H1 (cell line): ENCODE measurements at regions not wholly inside any gene's neighbourhood (a gene's known extent, or its start where the extent isn't known, plus 50 kb on each side); places are given as distances from the start of the nearest gene placed in this dataset.

ENCODE experiments used
- CTCF ChIA-PET: fragments of 300-600 bp; sonication (Branson Sonifier 250); formaldehyde crosslinking; loops from one replicate; lab custom pipeline; 2021; ENCODE audit not compliant: partially characterized antibody; lab: Charles Lee
- POLR2A ChIA-PET: fragments of 300-600 bp; sonication (Branson Sonifier 250); formaldehyde crosslinking; loops from one replicate; lab custom pipeline; 2021; ENCODE audit warnings: inconsistent platforms; ENCODE audit not compliant: partially characterized antibody; lab: Charles Lee
- DNase-seq, 2 experiments: peaks; one replicate each; pipeline versions ENCODE4 v3.0.0 to v3.0.0-alpha.2; 2010 to 2022; ENCODE audit warnings: low spot score in 2 of 2, low read depth in 1 of 2, mixed read lengths in 1 of 2
- FAIRE-seq: peaks from 2 replicates; lab custom pipeline; 2011; peaks lifted over from hg19 to GRCh38; lab: Jason Lieb, UNC
- H2AFZ ChIP-seq: 2 replicates; pipeline ENCODE4 v1.8.1; 2012; ENCODE audit warnings: low read length, inconsistent platforms
- H2AK5ac ChIP-seq: 2 replicates; pipeline ENCODE4 v1.6.1; 2013; ENCODE audit warnings: low read depth, low read length
- H2BK120ac ChIP-seq: replicated peaks from 2 replicates; pipeline ENCODE3; 2013; ENCODE audit warnings: low read depth, low read length, inconsistent platforms
- H2BK12ac ChIP-seq: 2 replicates; pipeline ENCODE4 v1.6.1; 2013; ENCODE audit warnings: low read depth, low read length
- H2BK15ac ChIP-seq: 2 replicates; pipeline ENCODE4 v1.6.1; 2013; ENCODE audit warnings: low read length
- H2BK20ac ChIP-seq: 2 replicates; pipeline ENCODE4 v1.6.1; 2013; ENCODE audit warnings: low read length
- H2BK5ac ChIP-seq: 2 replicates; pipeline ENCODE4 v1.6.1; 2013; ENCODE audit warnings: low read depth, low read length
- H3K14ac ChIP-seq: 2 replicates; pipeline ENCODE4 v1.6.1; 2013; ENCODE audit warnings: inconsistent platforms; ENCODE audit not compliant: insufficient read length
- H3K18ac ChIP-seq: 2 replicates; pipeline ENCODE4 v1.6.1; 2013; ENCODE audit warnings: low read length; ENCODE audit errors: extremely low read depth
- H3K23ac ChIP-seq: 2 replicates; pipeline ENCODE4 v1.6.1; 2013; ENCODE audit warnings: inconsistent platforms; ENCODE audit not compliant: insufficient read length
- H3K23me2 ChIP-seq: 2 replicates; pipeline ENCODE4 v1.6.1; 2013; ENCODE audit warnings: low read depth, low read length
- H3K27ac ChIP-seq: 2 replicates; pipeline ENCODE4 v1.6.1; 2011; ENCODE audit warnings: low read depth, low read length, inconsistent platforms
- H3K27me3 ChIP-seq, 4 experiments: replicated peaks in 1 of 4; 1 replicate in 1 of 4; 2 replicates in 3 of 4; pipeline versions ENCODE4 v1.6.1 to v1.8.1; 2011 to 2013; ENCODE audit warnings: low read length in 3 of 4, mild to moderate bottlenecking in 3 of 4, inconsistent platforms in 2 of 4, mixed read lengths in 2 of 4, moderate library complexity in 1 of 4; ENCODE audit not compliant: control insufficient read depth in 3 of 4, insufficient read depth in 3 of 4; ENCODE audit errors: extremely low read depth in 1 of 4
- H3K36me3 ChIP-seq, 4 experiments: 2 replicates each; pipeline versions ENCODE4 v1.6.1 to v1.8.1; 2011 to 2013; ENCODE audit warnings: mild to moderate bottlenecking in 4 of 4, low read length in 3 of 4, moderate library complexity in 2 of 4, control low read depth in 1 of 4, inconsistent platforms in 1 of 4; ENCODE audit not compliant: insufficient read depth in 4 of 4, control insufficient read depth in 2 of 4
- H3K4ac ChIP-seq: replicated peaks from 2 replicates; pipeline ENCODE3; 2013; ENCODE audit warnings: low read length, low read depth, mixed read lengths, inconsistent platforms; ENCODE audit not compliant: insufficient read length
- H3K4me1 ChIP-seq, 4 experiments: replicated peaks in 1 of 4; 1 replicate in 1 of 4; 2 replicates in 3 of 4; pipeline versions ENCODE4 v1.6.1 to v1.8.1; 2011 to 2013; ENCODE audit warnings: low read length in 3 of 4, inconsistent platforms in 2 of 4, mixed read lengths in 1 of 4; ENCODE audit not compliant: insufficient read depth in 4 of 4, control insufficient read depth in 3 of 4
- H3K4me2 ChIP-seq, 2 experiments: 2 replicates each; pipeline versions ENCODE4 v1.6.1 to v1.8.1; 2011 to 2013; ENCODE audit warnings: low read depth in 2 of 2, low read length in 2 of 2, control low read depth in 1 of 2, inconsistent platforms in 1 of 2, mild to moderate bottlenecking in 1 of 2; ENCODE audit not compliant: insufficient read depth in 1 of 2
- H3K4me3 ChIP-seq, 4 experiments: fragments of 200-600, 300-600 bp in 1 of 4; sonication (generic), shearing (Covaris generic), sonication (Bioruptor Twin) in 1 of 4; 2 replicates each; pipeline versions ENCODE4 v1.5.1 to v1.8.1; 2011 to 2016; ENCODE audit warnings: low read length in 4 of 4, low read depth in 3 of 4, control low read depth in 2 of 4, inconsistent platforms in 2 of 4, mild to moderate bottlenecking in 2 of 4, mixed read lengths in 1 of 4, moderate library complexity in 1 of 4; ENCODE audit not compliant: insufficient read depth in 2 of 4; ENCODE audit errors: extremely low read depth in 1 of 4
- H3K56ac ChIP-seq: replicated peaks from 2 replicates; pipeline ENCODE3; 2013; ENCODE audit warnings: low read depth, mild to moderate bottlenecking, mixed read lengths, low read length, inconsistent platforms; ENCODE audit not compliant: insufficient read length
- H3K79me1 ChIP-seq: 2 replicates; pipeline ENCODE4 v1.6.1; 2013; ENCODE audit warnings: low read depth, low read length, control low read depth
- H3K79me2 ChIP-seq, 2 experiments: 2 replicates each; pipeline versions ENCODE4 v1.6.1 to v1.8.1; 2012 to 2013; ENCODE audit warnings: low read length in 2 of 2, mild to moderate bottlenecking in 2 of 2, inconsistent platforms in 1 of 2; ENCODE audit not compliant: insufficient read depth in 2 of 2, control insufficient read depth in 1 of 2
- H3K9ac ChIP-seq, 4 experiments: replicated peaks in 1 of 4; 1 replicate in 1 of 4; 2 replicates in 3 of 4; pipeline versions ENCODE4 v1.6.1 to v1.8.1; 2011 to 2013; ENCODE audit warnings: low read depth in 3 of 4, low read length in 3 of 4, control low read depth in 2 of 4, mild to moderate bottlenecking in 2 of 4, moderate library complexity in 2 of 4, inconsistent platforms in 1 of 4; ENCODE audit errors: extremely low read depth in 1 of 4
- H3K9me3 ChIP-seq, 2 experiments: 2 replicates each; pipeline versions ENCODE4 v1.6.1 to v1.8.1; 2012 to 2013; ENCODE audit warnings: mild to moderate bottlenecking in 2 of 2, moderate library complexity in 2 of 2, control low read depth in 1 of 2, inconsistent platforms in 1 of 2, low read depth in 1 of 2, low read length in 1 of 2, mixed read lengths in 1 of 2; ENCODE audit not compliant: insufficient read depth in 2 of 2
- H4K20me1 ChIP-seq, 2 experiments: replicated peaks in 1 of 2; 2 replicates each; pipeline versions ENCODE3 to v1.8.1; 2011 to 2013; ENCODE audit warnings: inconsistent platforms in 2 of 2, low read length in 2 of 2, mild to moderate bottlenecking in 1 of 2; ENCODE audit not compliant: insufficient read depth in 2 of 2, control insufficient read depth in 1 of 2
- H4K5ac ChIP-seq: 2 replicates; pipeline ENCODE4 v1.6.1; 2013; ENCODE audit warnings: low read length, low read depth, mixed read lengths, inconsistent platforms; ENCODE audit not compliant: insufficient read length
- H4K8ac ChIP-seq: 2 replicates; pipeline ENCODE4 v1.8.0; 2013; ENCODE audit warnings: mild to moderate bottlenecking, moderate library complexity, low read length, inconsistent platforms; ENCODE audit not compliant: insufficient read depth; ENCODE audit errors: extremely low read depth
- H4K91ac ChIP-seq: replicated peaks from 2 replicates; pipeline ENCODE3; 2013; ENCODE audit warnings: low read length, mixed read lengths, inconsistent platforms; ENCODE audit not compliant: insufficient read length
- CHD2 ChIP-seq: IDR thresholded peaks from 2 replicates; pipeline ENCODE4 v1.6.1; 2012; ENCODE audit warnings: low read length, improper control_type of control experiment
- HDAC2 ChIP-seq, 2 experiments: fragments of 300-600 bp in 1 of 2; sonication (generic) in 1 of 2; IDR thresholded peaks; 2 replicates each; pipeline ENCODE4 v1.6.1; 2011 to 2012; ENCODE audit warnings: low read depth in 2 of 2, low read length in 2 of 2, mild to moderate bottlenecking in 2 of 2, moderate library complexity in 2 of 2, borderline replicate concordance in 1 of 2, inconsistent platforms in 1 of 2
- KDM5A ChIP-seq: fragments of 200-600 bp; IDR thresholded peaks from 2 replicates; pipeline ENCODE4 v1.7.1; 2012; ENCODE audit warnings: mild to moderate bottlenecking, low read length, inconsistent platforms, mixed read lengths
- PHF8 ChIP-seq: fragments of 200-600 bp; sonication (generic); conservative IDR thresholded peaks from 2 replicates; pipeline ENCODE4 v1.7.1; 2012; ENCODE audit warnings: low read depth, mild to moderate bottlenecking, inconsistent platforms, low read length, moderate library complexity

DNA sequence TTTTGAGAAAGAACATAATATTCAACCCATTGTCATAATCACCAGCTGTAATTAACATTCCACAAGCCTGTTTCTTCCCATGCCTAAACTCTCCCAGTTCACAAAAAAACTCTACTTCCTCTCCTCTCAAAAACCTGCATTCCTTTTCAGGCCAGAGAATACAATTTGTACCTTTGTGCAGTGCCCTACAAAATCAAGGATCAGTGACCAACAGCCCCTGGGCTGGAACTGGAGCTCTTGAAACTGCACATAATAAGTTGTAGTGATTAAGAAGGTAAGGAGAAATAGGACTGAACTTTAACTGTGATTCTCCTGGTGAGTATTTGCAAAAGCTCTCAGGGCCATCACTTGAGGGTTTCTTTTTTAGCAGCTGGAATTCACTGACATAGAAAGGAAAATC is 472.7 kb downstream of the RFC3 start:
- Histone ChIP-seq H3K79me1 (no peaks in the 10 kb centered on the region), H2BK120ac (no peak overlapping the region), H2BK20ac (no peak overlapping the region), H2BK12ac (no peak overlapping the region), H3K23me2 (no peaks in the 10 kb centered on the region), H4K91ac (no peak overlapping the region), H3K4me1 (no peaks in the 10 kb centered on the region), H4K20me1 (no peaks in the 10 kb centered on the region), H3K18ac (no peak overlapping the region), H2BK15ac (no peak overlapping the region), H3K9me3 (no peaks in the 10 kb centered on the region), H3K4me3 (no peak overlapping the region), H3K23ac (no peak overlapping the region), H2BK5ac (no peak overlapping the region), H3K14ac (no peak overlapping the region), H2AFZ (no peak overlapping the region), H3K4ac (no peak overlapping the region), H3K4me2 (no peak overlapping the region), H4K8ac (no peak overlapping the region), H2AK5ac (no peak overlapping the region), H3K36me3 (no peaks in the 10 kb centered on the region), H3K27ac (no peak overlapping the region), H3K27me3 (no peaks in the 10 kb centered on the region), H3K56ac (no peak overlapping the region), H4K5ac (no peak overlapping the region), H3K79me2 (no peaks in the 10 kb centered on the region), H3K9ac (no peak overlapping the region)
- no peak for FAIRE-seq
- no peak for DNase-seq
- TF ChIP-seq KDM5A (no peak), CHD2 (no peak), HDAC2 (IDR thresholded peaks at IDR 0.05; ENCODE audit: borderline replicate concordance in 1 of 2, low read depth in 2 of 2, low read length in 2 of 2) (no peak), PHF8 (no peak)
- ChIA-PET POLR2A (no interaction called here), CTCF (no interaction called here)
